GM12878 (cell line): ENCODE measurements at regions not wholly inside any gene's neighbourhood (a gene's known extent, or its start where the extent isn't known, plus 50 kb on each side); places are given as distances from the start of the nearest gene placed in this dataset.

Experiments used
- ATAC-seq: fragments of 200-7000 bp; cut with Tn5 transposase; 3 replicates; pipeline ENCODE4 v1.9.1; 2020; ENCODE audit warnings: mild to moderate bottlenecking, moderate library complexity
- BruUV-seq: library from RNA; stranded (reverse); fragments of 400-500 nt; replicated peaks from 2 replicates; lab custom pipeline; 2021; lab: Mats Ljungman, UMichigan
- CTCF ChIA-PET: fragments of 300-600 bp; sonication (Branson Sonifier 250); formaldehyde crosslinking; extraction: SDS; loops from one replicate; lab custom pipeline; 2021; ENCODE audit warnings: inconsistent platforms; lab: Yijun Ruan, JAX
- POLR2A ChIA-PET: fragments of 350-600 bp; formaldehyde crosslinking; extraction: SDS; loops from one replicate; lab custom pipeline; 2021; ENCODE audit warnings: inconsistent platforms; lab: Charles Lee
- RAD21 ChIA-PET: fragments of 300-600 bp; sonication (Branson Sonifier 250); formaldehyde crosslinking; loops from one replicate; lab custom pipeline; 2023; ENCODE audit warnings: antibody characterized with exemption; ENCODE audit not compliant: unreplicated experiment; lab: Charles Lee
- SMC1A ChIA-PET: fragments of 300-600 bp; sonication (Branson Sonifier 250); formaldehyde crosslinking; loops from one replicate; lab custom pipeline; 2023; ENCODE audit not compliant: unreplicated experiment, uncharacterized antibody; lab: Charles Lee
- DNase-seq: peaks from one replicate; pipeline ENCODE4 v3.0.0-alpha.2; 2011; ENCODE audit warnings: low read depth, low spot score
- FAIRE-seq: peaks from 3 replicates; lab custom pipeline; 2011; peaks lifted over from hg19 to GRCh38; lab: Jason Lieb, UNC
- H2AFZ ChIP-seq: 2 replicates; pipeline ENCODE4 v1.6.0; 2011; ENCODE audit warnings: low read depth, low read length, control low read depth; ENCODE audit not compliant: control insufficient read depth
- H3K27ac ChIP-seq: 2 replicates; pipeline ENCODE4 v1.5.1; 2011; ENCODE audit warnings: control low read depth; ENCODE audit not compliant: control insufficient read depth, insufficient read depth
- H3K27me3 ChIP-seq, 2 experiments: replicated peaks in 1 of 2; 2 replicates each; pipeline versions ENCODE4 v1.6.0 to v1.6.1; 2011; ENCODE audit warnings: low read length in 1 of 2; ENCODE audit not compliant: control insufficient read depth in 2 of 2, insufficient read depth in 2 of 2
- H3K36me3 ChIP-seq, 2 experiments: 2 replicates each; pipeline ENCODE4 v1.5.1; 2011; ENCODE audit warnings: low read length in 1 of 2; ENCODE audit not compliant: control insufficient read depth in 2 of 2, insufficient read depth in 2 of 2
- H3K4me1 ChIP-seq: 2 replicates; pipeline ENCODE4 v1.6.1; 2011; ENCODE audit warnings: mild to moderate bottlenecking, low read length, moderate library complexity, mixed read lengths; ENCODE audit not compliant: control insufficient read depth, insufficient read depth
- H3K4me2 ChIP-seq: 2 replicates; pipeline ENCODE4 v1.6.0; 2011; ENCODE audit warnings: control low read depth; ENCODE audit not compliant: control insufficient read depth, insufficient read depth
- H3K4me3 ChIP-seq: fragments of 200-600 bp; sonication (generic); 2 replicates; pipeline ENCODE4 v1.5.1; 2016
- H3K79me2 ChIP-seq: 2 replicates; pipeline ENCODE4 v1.6.0; 2011; ENCODE audit warnings: low read length; ENCODE audit not compliant: control insufficient read depth, insufficient read depth
- H3K9ac ChIP-seq: 2 replicates; pipeline ENCODE4 v1.8.0; 2011; ENCODE audit warnings: low read length, control low read depth, mixed read lengths; ENCODE audit not compliant: control insufficient read depth, insufficient read depth
- H3K9me3 ChIP-seq: replicated peaks from 3 replicates; pipeline ENCODE4 v1.5.1; 2011; ENCODE audit warnings: mild to moderate bottlenecking, low read length; ENCODE audit not compliant: control insufficient read depth, insufficient read depth
- H4K20me1 ChIP-seq: 2 replicates; pipeline ENCODE4 v1.6.0; 2011; ENCODE audit not compliant: control insufficient read depth, insufficient read depth
- BRCA1 ChIP-seq: IDR thresholded peaks from 2 replicates; pipeline ENCODE4 v1.6.1; 2011; ENCODE audit warnings: low read depth, low read length, improper control_type of control experiment
- CUX1 ChIP-seq: IDR thresholded peaks from 2 replicates; pipeline ENCODE4 v1.6.1; 2012; ENCODE audit warnings: improper control_type of control experiment, low read depth, low read length; ENCODE audit not compliant: insufficient replicate concordance
- EGR1 ChIP-seq, 2 experiments: IDR thresholded peaks; 1 replicate in 1 of 2; 2 replicates in 1 of 2; pipeline ENCODE4 v1.6.1; 2011 to 2012; ENCODE audit warnings: low read depth in 2 of 2, low read length in 2 of 2, borderline replicate concordance in 1 of 2, mild to moderate bottlenecking in 1 of 2, moderate library complexity in 1 of 2
- ESRRA ChIP-seq: IDR thresholded peaks from 2 replicates; pipeline ENCODE4 v1.6.1; 2012; ENCODE audit warnings: mild to moderate bottlenecking, low read length, improper control_type of control experiment
- ETV6 ChIP-seq, 2 experiments: fragments of 450-650 bp in 1 of 2; IDR thresholded peaks in 1 of 2; conservative IDR thresholded peaks in 1 of 2; 2 replicates each; pipeline ENCODE4 v1.6.1; 2014; ENCODE audit warnings: antibody characterized with exemption in 1 of 2, borderline replicate concordance in 1 of 2, low read depth in 1 of 2, mild to moderate bottlenecking in 1 of 2, moderate library complexity in 1 of 2
- EZH2 ChIP-seq: IDR thresholded peaks from 2 replicates; pipeline ENCODE4 v1.6.1; 2012; ENCODE audit warnings: low read depth, mild to moderate bottlenecking, control low read depth, inconsistent platforms, low read length, borderline replicate concordance; ENCODE audit not compliant: control insufficient read depth
- FOS ChIP-seq: IDR thresholded peaks from 3 replicates; pipeline ENCODE4 v1.6.1; 2011; ENCODE audit warnings: borderline replicate concordance; ENCODE audit not compliant: insufficient read length; ENCODE audit errors: extremely low read depth
- FOXK2 ChIP-seq: fragments of 450-650 bp; IDR thresholded peaks from 2 replicates; pipeline ENCODE4 v1.6.1; 2017; ENCODE audit warnings: mild to moderate bottlenecking, moderate library complexity
- NKRF ChIP-seq: fragments of 450-650 bp; conservative IDR thresholded peaks from 2 replicates; pipeline ENCODE4 v1.6.1; 2017; ENCODE audit warnings: mild to moderate bottlenecking, moderate library complexity
- RAD51 ChIP-seq: fragments of 450-650 bp; IDR thresholded peaks from 2 replicates; pipeline ENCODE4 v1.6.1; 2016; ENCODE audit warnings: moderate library complexity, mild to moderate bottlenecking, inconsistent platforms
- RCOR1 ChIP-seq: conservative IDR thresholded peaks from 2 replicates; pipeline ENCODE4 v1.6.1; 2012; ENCODE audit warnings: low read depth, low read length, improper control_type of control experiment
- ZBED1 ChIP-seq: IDR thresholded peaks from 2 replicates; pipeline ENCODE4 v1.6.1; 2016; ENCODE audit warnings: borderline replicate concordance
- WGBS: methylation state at CpG from one replicate; pipeline ENCODE4 v1.1.6; 2016; ENCODE audit warnings: low lambda C conversion rate; ENCODE audit not compliant: insufficient replicate concordance, insufficient coverage; ENCODE audit errors: missing lambda C conversion rate; 5-methylcytosine and 5-hydroxymethylcytosine counted together
- in situ Hi-C: fragments of 300-500 bp; cut with MboI; formaldehyde crosslinking; loops from 9 replicates; pipeline ENCODE4 v1.14.3; 2018; ENCODE audit warnings: mixed read lengths
- intact Hi-C: fragments of 100-400 bp; cut with micrococcal nuclease; formaldehyde crosslinking; loops from one replicate; pipeline ENCODE4 v1.14.2; 2022; ENCODE audit not compliant: unreplicated experiment
- TF ChIP-seq, protein P1 (sequence below): IDR thresholded peaks from 2 replicates; pipeline ENCODE4 v1.6.1; 2012; ENCODE audit warnings: low read length, inconsistent platforms
- TF ChIP-seq, protein P2 (sequence below), 3 experiments: IDR thresholded peaks in 2 of 3; conservative IDR thresholded peaks in 1 of 3; 2 replicates each; pipeline ENCODE4 v1.5.1; 2011; ENCODE audit warnings: low read depth in 3 of 3, low read length in 3 of 3, mild to moderate bottlenecking in 3 of 3, control low read depth in 2 of 3, moderate library complexity in 2 of 3, inconsistent platforms in 1 of 3, mixed read lengths in 1 of 3; ENCODE audit not compliant: control insufficient read depth in 2 of 3, insufficient read depth in 1 of 3; ENCODE audit errors: extremely low read depth in 1 of 3

DNA sequence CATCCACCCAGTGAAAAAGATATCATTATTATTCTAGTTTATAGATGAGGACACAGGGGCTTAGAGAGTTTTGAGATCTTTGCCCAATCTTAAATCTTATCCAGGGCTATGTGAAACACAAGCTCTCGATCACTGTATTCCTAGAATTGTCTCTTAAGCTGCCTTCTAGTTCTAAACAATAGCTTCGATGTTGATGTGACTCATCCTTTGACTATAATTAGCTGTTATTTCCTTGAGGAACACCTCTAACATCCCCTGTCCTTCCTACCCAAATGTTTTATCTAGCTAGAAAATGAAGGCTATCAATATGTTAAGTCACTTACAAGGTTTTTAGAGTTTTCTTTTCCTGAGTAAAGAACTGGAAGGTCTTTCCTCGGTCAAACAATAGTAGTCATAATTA is 83.1 kb upstream of the STAC start:
- no peak overlapping the region for H3K4me2 ChIP-seq
- intact Hi-C loops = no loop called here
- no peaks in the 10 kb centered on the region for H3K36me3 ChIP-seq
- no peak overlapping the region for H2AFZ ChIP-seq
- no peaks in the 10 kb centered on the region for H3K27me3 ChIP-seq
- in situ Hi-C loops = no loop called here
- no peak overlapping the region for H3K27ac ChIP-seq
- BruUV-seq = no TSS peak
- POLR2A ChIA-PET = no interaction called here
- 34% methylated on average over 3 of the region's 3 CpGs for WGBS
- DNase-seq (no peak), ATAC-seq (no peak), FAIRE-seq (no peak)
- H3K9ac ChIP-seq = no peak overlapping the region
- H4K20me1 ChIP-seq = no peaks in the 10 kb centered on the region
- no peaks in the 10 kb centered on the region for H3K9me3 ChIP-seq
- no peak overlapping the region for H3K4me3 ChIP-seq
- RAD21 ChIA-PET = no interaction called here
- CTCF ChIA-PET = no interaction called here
- no peaks in the 10 kb centered on the region for H3K4me1 ChIP-seq
- H3K79me2 ChIP-seq = no peaks in the 10 kb centered on the region
- SMC1A ChIA-PET = no interaction called here
- TF ChIP-seq FOS (no peak), EZH2 (no peak), RAD51 (no peak), EGR1 (IDR thresholded peaks at IDR 0.05; ENCODE audit: borderline replicate concordance in 1 of 2, low read depth in 2 of 2, low read length in 2 of 2) (no peak), CUX1 (no peak), FOXK2 (no peak), RCOR1 (no peak), ZBED1 (no peak), BRCA1 (no peak), NKRF (no peak), ETV6 (conservative IDR thresholded peaks at IDR 0.05 in 1 of 2, IDR thresholded peaks at IDR 0.05 in 1 of 2; ENCODE audit: borderline replicate concordance in 1 of 2, low read depth in 1 of 2) (no peak), ESRRA (no peak)
- TF ChIP-seq, protein P1, sequence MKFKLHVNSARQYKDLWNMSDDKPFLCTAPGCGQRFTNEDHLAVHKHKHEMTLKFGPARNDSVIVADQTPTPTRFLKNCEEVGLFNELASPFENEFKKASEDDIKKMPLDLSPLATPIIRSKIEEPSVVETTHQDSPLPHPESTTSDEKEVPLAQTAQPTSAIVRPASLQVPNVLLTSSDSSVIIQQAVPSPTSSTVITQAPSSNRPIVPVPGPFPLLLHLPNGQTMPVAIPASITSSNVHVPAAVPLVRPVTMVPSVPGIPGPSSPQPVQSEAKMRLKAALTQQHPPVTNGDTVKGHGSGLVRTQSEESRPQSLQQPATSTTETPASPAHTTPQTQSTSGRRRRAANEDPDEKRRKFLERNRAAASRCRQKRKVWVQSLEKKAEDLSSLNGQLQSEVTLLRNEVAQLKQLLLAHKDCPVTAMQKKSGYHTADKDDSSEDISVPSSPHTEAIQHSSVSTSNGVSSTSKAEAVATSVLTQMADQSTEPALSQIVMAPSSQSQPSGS = no peak
- TF ChIP-seq, protein P2, sequence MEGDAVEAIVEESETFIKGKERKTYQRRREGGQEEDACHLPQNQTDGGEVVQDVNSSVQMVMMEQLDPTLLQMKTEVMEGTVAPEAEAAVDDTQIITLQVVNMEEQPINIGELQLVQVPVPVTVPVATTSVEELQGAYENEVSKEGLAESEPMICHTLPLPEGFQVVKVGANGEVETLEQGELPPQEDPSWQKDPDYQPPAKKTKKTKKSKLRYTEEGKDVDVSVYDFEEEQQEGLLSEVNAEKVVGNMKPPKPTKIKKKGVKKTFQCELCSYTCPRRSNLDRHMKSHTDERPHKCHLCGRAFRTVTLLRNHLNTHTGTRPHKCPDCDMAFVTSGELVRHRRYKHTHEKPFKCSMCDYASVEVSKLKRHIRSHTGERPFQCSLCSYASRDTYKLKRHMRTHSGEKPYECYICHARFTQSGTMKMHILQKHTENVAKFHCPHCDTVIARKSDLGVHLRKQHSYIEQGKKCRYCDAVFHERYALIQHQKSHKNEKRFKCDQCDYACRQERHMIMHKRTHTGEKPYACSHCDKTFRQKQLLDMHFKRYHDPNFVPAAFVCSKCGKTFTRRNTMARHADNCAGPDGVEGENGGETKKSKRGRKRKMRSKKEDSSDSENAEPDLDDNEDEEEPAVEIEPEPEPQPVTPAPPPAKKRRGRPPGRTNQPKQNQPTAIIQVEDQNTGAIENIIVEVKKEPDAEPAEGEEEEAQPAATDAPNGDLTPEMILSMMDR (IDR thresholded peaks at IDR 0.05 in 2 of 3, conservative IDR thresholded peaks at IDR 0.05 in 1 of 3; ENCODE audit: control insufficient read depth in 2 of 3, extremely low read depth in 1 of 3, insufficient read depth in 1 of 3, low read depth in 3 of 3, low read length in 3 of 3) = no peak
